Transverse colon (tissue), 4 donors: ENCODE measurements at regions not wholly inside any gene's neighbourhood (a gene's known extent, or its start where the extent isn't known, plus 50 kb on each side); places are given as distances from the start of the nearest gene placed in this dataset.

Source experiments
- POLR2A ChIP-seq: fragments of 450-650 bp; IDR thresholded peaks from one replicate; pipeline ENCODE4 v1.6.1; 2016; ENCODE audit warnings: antibody characterized with exemption, mild to moderate bottlenecking, moderate library complexity
- POLR2AphosphoS5 ChIP-seq, 3 donors: sonication (generic); formaldehyde crosslinking; IDR thresholded peaks; one replicate each; pipeline ENCODE4 v1.6.1; 2016; ENCODE audit warnings: antibody characterized with exemption in 3 of 3
- TF ChIP-seq, protein P1 (sequence below), 5 experiments: fragments of 200-600 bp in 3 of 5; fragments of 450-650 bp in 2 of 5; sonication (generic) in 3 of 5; IDR thresholded peaks; 1 replicate in 2 of 5; 2 replicates in 3 of 5; pipeline ENCODE4 v1.5.1; 2016 to 2017; ENCODE audit warnings: antibody characterized with exemption in 5 of 5, inconsistent platforms in 3 of 5, mild to moderate bottlenecking in 2 of 5, moderate library complexity in 1 of 5

DNA sequence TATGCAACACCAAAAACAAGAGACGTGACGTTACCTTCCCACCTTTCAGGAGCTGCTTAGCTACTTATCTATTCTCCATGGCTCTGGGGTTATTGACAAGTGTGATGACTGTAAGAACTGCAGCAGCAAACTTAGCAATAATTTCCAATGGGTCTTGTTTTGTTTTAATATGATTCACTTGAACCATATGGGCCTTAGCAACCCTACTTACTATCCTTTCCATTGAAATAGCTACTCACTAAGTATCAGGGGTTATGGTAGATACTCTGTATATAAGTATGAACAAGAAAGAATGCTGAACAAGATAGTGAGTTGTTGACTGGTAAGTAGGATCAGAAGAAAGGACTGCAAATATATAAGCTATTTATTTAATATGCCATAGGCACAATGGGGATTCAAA lies 69.3 kb upstream of the BBX start:
- TF ChIP-seq, protein P1, sequence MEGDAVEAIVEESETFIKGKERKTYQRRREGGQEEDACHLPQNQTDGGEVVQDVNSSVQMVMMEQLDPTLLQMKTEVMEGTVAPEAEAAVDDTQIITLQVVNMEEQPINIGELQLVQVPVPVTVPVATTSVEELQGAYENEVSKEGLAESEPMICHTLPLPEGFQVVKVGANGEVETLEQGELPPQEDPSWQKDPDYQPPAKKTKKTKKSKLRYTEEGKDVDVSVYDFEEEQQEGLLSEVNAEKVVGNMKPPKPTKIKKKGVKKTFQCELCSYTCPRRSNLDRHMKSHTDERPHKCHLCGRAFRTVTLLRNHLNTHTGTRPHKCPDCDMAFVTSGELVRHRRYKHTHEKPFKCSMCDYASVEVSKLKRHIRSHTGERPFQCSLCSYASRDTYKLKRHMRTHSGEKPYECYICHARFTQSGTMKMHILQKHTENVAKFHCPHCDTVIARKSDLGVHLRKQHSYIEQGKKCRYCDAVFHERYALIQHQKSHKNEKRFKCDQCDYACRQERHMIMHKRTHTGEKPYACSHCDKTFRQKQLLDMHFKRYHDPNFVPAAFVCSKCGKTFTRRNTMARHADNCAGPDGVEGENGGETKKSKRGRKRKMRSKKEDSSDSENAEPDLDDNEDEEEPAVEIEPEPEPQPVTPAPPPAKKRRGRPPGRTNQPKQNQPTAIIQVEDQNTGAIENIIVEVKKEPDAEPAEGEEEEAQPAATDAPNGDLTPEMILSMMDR (IDR thresholded peaks at IDR 0.05), result no peak
- TF ChIP-seq POLR2A (no peak), POLR2AphosphoS5 (IDR thresholded peaks at IDR 0.05) (no peak)
